GM12872 (cell line): ENCODE measurements at regions not wholly inside any gene's neighbourhood (a gene's known extent, or its start where the extent isn't known, plus 50 kb on each side); places are given as distances from the start of the nearest gene placed in this dataset.

ENCODE experiments used
- CTCF ChIP-seq: IDR thresholded peaks from 3 replicates; pipeline ENCODE4 v1.5.1; 2011; ENCODE audit warnings: low read depth, mild to moderate bottlenecking, low read length, moderate library complexity; ENCODE audit not compliant: insufficient read depth

GRCh38 chr7:16967300-16967811 lies 85.6 kb upstream of the AGR3 start:
- TF ChIP-seq CTCF: no peak

- no peak for TF ChIP-seq CTCF
These were observed 89.1 kb upstream of the AGR3 start for GRCh38 chr7:16970732-16971482.

GRCh38 chr7:16975712-16976111 lies 93.9 kb upstream of the AGR3 start:
- TF ChIP-seq CTCF: no peak

- TF ChIP-seq CTCF: no peak
These were observed 96.8 kb upstream of the AGR3 start for GRCh38 chr7:16978358-16979244.

GRCh38 chr7:16980539-16980938 lies 98.8 kb upstream of the AGR3 start:
- no peak for TF ChIP-seq CTCF

- TF ChIP-seq CTCF: peak; percentile 84
These were observed 101.0 kb upstream of the AGR3 start for GRCh38 chr7:16982640-16983350.

- no peak for TF ChIP-seq CTCF
These were observed 102.6 kb upstream of the AGR3 start for GRCh38 chr7:16984375-16984774.
